HL-60 (cell line): ENCODE measurements at regions not wholly inside any gene's neighbourhood (a gene's known extent, or its start where the extent isn't known, plus 50 kb on each side); places are given as distances from the start of the nearest gene placed in this dataset.

ENCODE experiments used
- DNase-seq, 2 experiments: peaks; one replicate each; pipeline ENCODE4 v3.0.0-alpha.2; 2010 to 2020; ENCODE audit warnings: low read depth in 1 of 2, low spot score in 1 of 2
- H3K27ac ChIP-seq: fragments of 250-450 bp; sonication (Bioruptor Pico); replicated peaks from 2 replicates; pipeline ENCODE4 v1.5.1; 2020; ENCODE audit warnings: mild to moderate bottlenecking, moderate library complexity
- H3K27me3 ChIP-seq: fragments of 250-450 bp; sonication (Bioruptor Pico); 2 replicates; pipeline ENCODE4 v1.5.1; 2021; ENCODE audit warnings: mild to moderate bottlenecking, moderate library complexity; ENCODE audit not compliant: insufficient read depth, poor library complexity, severe bottlenecking
- H3K4me3 ChIP-seq: replicated peaks from 2 replicates; pipeline ENCODE4 v1.5.1; 2011; ENCODE audit warnings: mild to moderate bottlenecking, control low read depth, low read length; ENCODE audit not compliant: insufficient read depth
- GABPA ChIP-seq: IDR thresholded peaks from 2 replicates; pipeline ENCODE4 v1.6.1; 2012; ENCODE audit warnings: low read depth
- POLR2AphosphoS5 ChIP-seq: IDR thresholded peaks from 2 replicates; pipeline ENCODE4 v1.6.1; 2012; ENCODE audit warnings: low read depth
- REST ChIP-seq: IDR thresholded peaks from 2 replicates; pipeline ENCODE4 v1.6.1; 2012; ENCODE audit warnings: low read depth; ENCODE audit not compliant: insufficient replicate concordance
- SPI1 ChIP-seq: IDR thresholded peaks from 2 replicates; pipeline ENCODE4 v1.6.1; 2012; ENCODE audit warnings: low read depth, mild to moderate bottlenecking, borderline replicate concordance
- TF ChIP-seq, protein P1 (sequence below): IDR thresholded peaks from one replicate; pipeline ENCODE4 v1.5.1; 2011; ENCODE audit warnings: low read length, control low read depth, inconsistent platforms; ENCODE audit not compliant: insufficient read depth

- no peaks in the 10 kb centered on the region for H3K27me3 ChIP-seq
- no peak for TF ChIP-seq GABPA
- TF ChIP-seq SPI1: no peak
- TF ChIP-seq POLR2AphosphoS5: no peak
- TF ChIP-seq, protein P1, sequence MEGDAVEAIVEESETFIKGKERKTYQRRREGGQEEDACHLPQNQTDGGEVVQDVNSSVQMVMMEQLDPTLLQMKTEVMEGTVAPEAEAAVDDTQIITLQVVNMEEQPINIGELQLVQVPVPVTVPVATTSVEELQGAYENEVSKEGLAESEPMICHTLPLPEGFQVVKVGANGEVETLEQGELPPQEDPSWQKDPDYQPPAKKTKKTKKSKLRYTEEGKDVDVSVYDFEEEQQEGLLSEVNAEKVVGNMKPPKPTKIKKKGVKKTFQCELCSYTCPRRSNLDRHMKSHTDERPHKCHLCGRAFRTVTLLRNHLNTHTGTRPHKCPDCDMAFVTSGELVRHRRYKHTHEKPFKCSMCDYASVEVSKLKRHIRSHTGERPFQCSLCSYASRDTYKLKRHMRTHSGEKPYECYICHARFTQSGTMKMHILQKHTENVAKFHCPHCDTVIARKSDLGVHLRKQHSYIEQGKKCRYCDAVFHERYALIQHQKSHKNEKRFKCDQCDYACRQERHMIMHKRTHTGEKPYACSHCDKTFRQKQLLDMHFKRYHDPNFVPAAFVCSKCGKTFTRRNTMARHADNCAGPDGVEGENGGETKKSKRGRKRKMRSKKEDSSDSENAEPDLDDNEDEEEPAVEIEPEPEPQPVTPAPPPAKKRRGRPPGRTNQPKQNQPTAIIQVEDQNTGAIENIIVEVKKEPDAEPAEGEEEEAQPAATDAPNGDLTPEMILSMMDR: no peak
- TF ChIP-seq REST: no peak
- H3K27ac ChIP-seq: no peak overlapping the region
- no peak overlapping the region for H3K4me3 ChIP-seq
- no peak for DNase-seq
These were observed 655.8 kb upstream of the SEMA6A start for GRCh38 chr5:117230375-117230774.

GRCh38 chr5:117220730-117221129 is 646.1 kb upstream of the SEMA6A start:
- Histone ChIP-seq H3K27ac (no peak overlapping the region), H3K27me3 (no peaks in the 10 kb centered on the region), H3K4me3 (no peak overlapping the region)
- DNase-seq: no peak
- TF ChIP-seq SPI1 (no peak), REST (no peak), GABPA (no peak), POLR2AphosphoS5 (no peak)
- TF ChIP-seq, protein P1: no peak

DNA sequence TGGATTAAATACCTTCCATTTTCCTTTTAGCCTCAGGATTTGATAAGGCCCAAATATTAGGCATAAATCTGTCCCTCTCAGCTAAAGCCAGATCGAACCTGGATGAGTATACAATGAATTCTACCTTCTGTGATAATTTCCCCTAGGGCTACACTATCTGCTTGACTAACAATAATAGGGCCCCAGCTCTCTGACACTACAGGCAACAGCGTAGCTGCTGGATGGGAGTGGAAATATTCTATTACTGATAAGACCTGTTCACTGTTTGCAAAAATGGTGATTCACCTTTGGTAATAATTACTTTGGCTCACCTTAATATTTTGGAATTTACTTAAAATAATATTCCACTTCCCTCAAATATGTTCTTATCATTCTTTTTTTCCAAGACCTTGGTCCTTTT is 644.2 kb upstream of the SEMA6A start:
- Histone ChIP-seq H3K4me3 (no peak overlapping the region), H3K27me3 (no peaks in the 10 kb centered on the region), H3K27ac (no peak overlapping the region)
- TF ChIP-seq REST (no peak), POLR2AphosphoS5 (no peak), SPI1 (no peak)
- TF ChIP-seq, protein P1: no peak
- no peak for DNase-seq
